ENCODE measurements at regions not wholly inside any gene's neighbourhood (a gene's known extent, or its start where the extent isn't known, plus 50 kb on each side); places are given as distances from the start of the nearest gene placed in this dataset.

GRCh38 chr12:107254258-107254856 lies 161.0 kb upstream of the CRY1 start:
- no peaks in the 10 kb centered on the region for H3K27me3 ChIP-seq (replicated peaks; ENCODE audit: insufficient read depth)
- no peak overlapping the region for H3K27ac ChIP-seq
- H3K4me3 ChIP-seq = no peak overlapping the region
- no peaks in the 10 kb centered on the region for H3K4me1 ChIP-seq (replicated peaks)
- WGBS = 87% methylated on average over 5 of the region's 5 CpGs
- no peak for TF ChIP-seq POLR2AphosphoS5 (IDR thresholded peaks at IDR 0.05)
- TF ChIP-seq CTCF (IDR thresholded peaks at IDR 0.05) = no peak
- TF ChIP-seq POLR2A (IDR thresholded peaks at IDR 0.05) = no peak
- H3K9me3 ChIP-seq = no peaks in the 10 kb centered on the region
- H3K36me3 ChIP-seq = no peaks in the 10 kb centered on the region
- DNase-seq (ENCODE audit: low spot score) = no peak
- intact Hi-C loops (cut with DNase I) = no loop called here

DNA sequence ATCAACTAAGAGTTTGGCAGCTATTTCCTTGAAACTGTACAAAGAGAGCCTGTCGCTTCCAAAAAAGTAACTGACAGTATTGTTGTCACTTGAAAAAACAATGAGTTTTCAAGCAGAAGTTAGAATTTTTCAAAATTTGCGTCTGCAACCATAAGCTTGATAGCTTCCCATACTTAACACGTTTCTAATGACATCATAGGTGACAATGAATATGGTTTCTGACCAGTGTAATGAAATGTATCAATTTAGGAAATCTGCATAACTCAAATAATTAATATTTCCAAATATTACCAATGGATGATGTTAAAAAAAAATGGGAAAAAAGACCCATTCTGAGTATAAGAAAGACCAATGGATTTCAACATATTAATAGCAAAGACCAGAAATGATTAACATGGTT lies 165.4 kb upstream of the CRY1 start:
- DNase-seq (ENCODE audit: low spot score) = no peak
- no peaks in the 10 kb centered on the region for H3K36me3 ChIP-seq
- no peak overlapping the region for H3K27ac ChIP-seq
- WGBS = 89% methylated on average over 3 of the region's 3 CpGs
- no peak overlapping the region for H3K4me3 ChIP-seq
- no peaks in the 10 kb centered on the region for H3K27me3 ChIP-seq (replicated peaks; ENCODE audit: insufficient read depth)
- H3K9me3 ChIP-seq = no peaks in the 10 kb centered on the region
- H3K4me1 ChIP-seq (replicated peaks) = no peaks in the 10 kb centered on the region
- TF ChIP-seq POLR2AphosphoS5 (IDR thresholded peaks at IDR 0.05) = no peak
- no peak for TF ChIP-seq POLR2A (IDR thresholded peaks at IDR 0.05)
- TF ChIP-seq CTCF (IDR thresholded peaks at IDR 0.05) = no peak
- intact Hi-C loops (cut with DNase I) = no loop called here

GRCh38 chr12:107263980-107264379 lies 170.6 kb upstream of the CRY1 start:
- H3K9me3 ChIP-seq = no peaks in the 10 kb centered on the region
- TF ChIP-seq CTCF (IDR thresholded peaks at IDR 0.05) = no peak
- no peak for TF ChIP-seq POLR2A (IDR thresholded peaks at IDR 0.05)
- intact Hi-C loops (cut with DNase I) = no loop called here

GRCh38 chr12:107264667-107265066 lies 171.3 kb upstream of the CRY1 start:
- Histone ChIP-seq H3K4me1 (replicated peaks) (no peaks in the 10 kb centered on the region), H3K36me3 (no peaks in the 10 kb centered on the region), H3K27me3 (replicated peaks; ENCODE audit: insufficient read depth) (no peaks in the 10 kb centered on the region), H3K4me3 (no peak overlapping the region), H3K27ac (no peak overlapping the region), H3K9me3 (no peaks in the 10 kb centered on the region)
- intact Hi-C loops (cut with DNase I) = no loop called here
- TF ChIP-seq POLR2A (IDR thresholded peaks at IDR 0.05) = no peak
- no peak for TF ChIP-seq CTCF (IDR thresholded peaks at IDR 0.05)
- no peak for TF ChIP-seq POLR2AphosphoS5 (IDR thresholded peaks at IDR 0.05)
- 88% methylated on average over 7 of the region's 7 CpGs for WGBS
- no peak for DNase-seq (ENCODE audit: low spot score)

More at GRCh38 chr12:107263980-107264379, 170.6 kb upstream of the CRY1 start:
- Histone ChIP-seq H3K27me3 (replicated peaks; ENCODE audit: insufficient read depth) (no peaks in the 10 kb centered on the region), H3K36me3 (no peaks in the 10 kb centered on the region), H3K27ac (no peak overlapping the region), H3K4me1 (replicated peaks) (no peaks in the 10 kb centered on the region), H3K4me3 (no peak overlapping the region)
- no peak for DNase-seq (ENCODE audit: low spot score)

DNA sequence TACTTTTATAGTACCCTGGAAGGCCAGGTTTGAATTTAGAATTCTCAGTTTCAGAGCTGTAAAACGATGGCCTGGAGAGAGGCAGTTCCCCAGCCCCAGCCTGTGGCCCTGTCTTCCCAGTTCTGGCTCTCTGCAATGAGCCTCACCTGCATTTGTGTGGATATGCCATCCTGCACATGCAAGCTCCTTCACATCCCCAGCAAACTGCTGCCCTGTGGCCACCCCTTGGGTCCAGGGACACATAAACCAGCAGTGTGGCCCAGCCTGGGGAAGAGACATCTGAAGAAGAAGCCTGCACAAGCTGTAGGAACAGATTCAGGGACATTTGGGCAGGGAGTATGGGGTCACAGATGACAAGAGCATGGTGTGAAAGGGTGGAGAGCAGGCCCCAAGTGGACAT lies 174.3 kb upstream of the CRY1 start:
- WGBS = 37% methylated on average over 1 of the region's 1 CpG
- intact Hi-C loops (cut with DNase I) = no loop called here
- Histone ChIP-seq H3K9me3 (no peaks in the 10 kb centered on the region), H3K27me3 (replicated peaks; ENCODE audit: insufficient read depth) (no peaks in the 10 kb centered on the region), H3K4me1 (replicated peaks) (no peaks in the 10 kb centered on the region), H3K36me3 (no peaks in the 10 kb centered on the region), H3K27ac (no peak overlapping the region), H3K4me3 (no peak overlapping the region)
- TF ChIP-seq POLR2AphosphoS5 (IDR thresholded peaks at IDR 0.05) (no peak), POLR2A (IDR thresholded peaks at IDR 0.05) (no peak), CTCF (IDR thresholded peaks at IDR 0.05) (no peak)
- no peak for DNase-seq (ENCODE audit: low spot score)
